EH (cell line): ENCODE measurements at regions not wholly inside any gene's neighbourhood (a gene's known extent, or its start where the extent isn't known, plus 50 kb on each side); places are given as distances from the start of the nearest gene placed in this dataset.

Source experiments
- DNase-seq: peaks from one replicate; pipeline ENCODE4 v3.0.0-alpha.2; 2015; ENCODE audit warnings: low read depth

GRCh38 chr9:88326936-88327335, 61.3 kb upstream of the SPIN1 start:
- no peak for DNase-seq

- DNase-seq: no peak
These were observed 62.2 kb upstream of the SPIN1 start for GRCh38 chr9:88326015-88326414.

GRCh38 chr9:88322906-88323566, 65.2 kb upstream of the SPIN1 start:
- peak; percentile 74 for DNase-seq

- DNase-seq: no peak
These were observed 66.5 kb upstream of the SPIN1 start for GRCh38 chr9:88321764-88322163.

- DNase-seq: no peak
These were observed 67.4 kb upstream of the SPIN1 start for GRCh38 chr9:88320748-88321415.

GRCh38 chr9:88319936-88320747, 68.1 kb upstream of the SPIN1 start:
- peak; percentile 58 for DNase-seq

- DNase-seq: no peak
These were observed 74.7 kb upstream of the SPIN1 start for GRCh38 chr9:88313364-88314220.

- no peak for DNase-seq
These were observed 75.6 kb upstream of the SPIN1 start for GRCh38 chr9:88312517-88313103.

- no peak for DNase-seq
These were observed 76.2 kb upstream of the SPIN1 start for GRCh38 chr9:88312045-88312444.

GRCh38 chr9:88310310-88310980, 77.8 kb upstream of the SPIN1 start:
- no peak for DNase-seq

GRCh38 chr9:88308831-88309560, 79.2 kb upstream of the SPIN1 start:
- DNase-seq: no peak

- DNase-seq: no peak
These were observed 81.1 kb upstream of the SPIN1 start for GRCh38 chr9:88307136-88307535.

GRCh38 chr9:88303721-88304451, 84.4 kb upstream of the SPIN1 start:
- peak; percentile 64 for DNase-seq

GRCh38 chr9:88302579-88303324, 85.5 kb upstream of the SPIN1 start:
- no peak for DNase-seq

- DNase-seq: no peak
These were observed 87.7 kb upstream of the SPIN1 start for GRCh38 chr9:88300556-88300955.

GRCh38 chr9:88291856-88292255, 96.4 kb upstream of the SPIN1 start:
- no peak for DNase-seq

GRCh38 chr9:88291056-88291455, 97.2 kb upstream of the SPIN1 start:
- no peak for DNase-seq

- DNase-seq: peak; percentile 19
These were observed 98.7 kb upstream of the SPIN1 start for GRCh38 chr9:88289532-88289931.

- DNase-seq: peak; percentile 31
These were observed 100.3 kb upstream of the SPIN1 start for GRCh38 chr9:88287972-88288371.
